ENCODE measurements at regions not wholly inside any gene's neighbourhood (a gene's known extent, or its start where the extent isn't known, plus 50 kb on each side); places are given as distances from the start of the nearest gene placed in this dataset.

- WGBS (ENCODE audit: insufficient coverage, insufficient replicate concordance, low lambda C conversion rate, missing lambda C conversion rate): 2% methylated on average over 4 of the region's 4 CpGs
- RAD21 ChIA-PET (ENCODE audit: unreplicated experiment): no interaction called here
- no peaks in the 10 kb centered on the region for H3K79me2 ChIP-seq (ENCODE audit: control insufficient read depth, insufficient read depth, low read length)
- DNase-seq (ENCODE audit: low read depth, low spot score) (no peak), FAIRE-seq (no peak), ATAC-seq (no peak)
- no peak for TF ChIP-seq RELB (IDR thresholded peaks at IDR 0.05; ENCODE audit: low read depth)
- no peak for TF ChIP-seq TARDBP (IDR thresholded peaks at IDR 0.05; ENCODE audit: borderline replicate concordance)
- TF ChIP-seq DPF2 (IDR thresholded peaks at IDR 0.05): no peak
- POLR2A ChIA-PET: no interaction called here
- no peak overlapping the region for H2AFZ ChIP-seq (ENCODE audit: control insufficient read depth, low read depth, low read length)
- no peaks in the 10 kb centered on the region for H4K20me1 ChIP-seq (ENCODE audit: control insufficient read depth, insufficient read depth)
- no peaks in the 10 kb centered on the region for H3K36me3 ChIP-seq (ENCODE audit: control insufficient read depth in 2 of 2, insufficient read depth in 2 of 2, low read length in 1 of 2)
- CTCF ChIA-PET: no interaction called here
- H3K27ac ChIP-seq (ENCODE audit: control insufficient read depth, insufficient read depth): no peak overlapping the region
- intact Hi-C loops (cut with micrococcal nuclease; ENCODE audit: unreplicated experiment): no loop called here
- no peaks in the 10 kb centered on the region for H3K9me3 ChIP-seq (replicated peaks; ENCODE audit: control insufficient read depth, insufficient read depth, low read length)
- BruUV-seq (replicated peaks): no TSS peak
- no peak overlapping the region for H3K9ac ChIP-seq (ENCODE audit: control insufficient read depth, insufficient read depth, low read length)
- no peak overlapping the region for H3K4me3 ChIP-seq
- in situ Hi-C loops (cut with MboI): no loop called here
- SMC1A ChIA-PET (ENCODE audit: uncharacterized antibody, unreplicated experiment): no interaction called here
- H3K27me3 ChIP-seq (replicated peaks in 1 of 2; ENCODE audit: control insufficient read depth in 2 of 2, insufficient read depth in 2 of 2, low read length in 1 of 2): no peaks in the 10 kb centered on the region
- H3K4me2 ChIP-seq (ENCODE audit: control insufficient read depth, insufficient read depth): no peak overlapping the region
- H3K4me1 ChIP-seq (ENCODE audit: control insufficient read depth, insufficient read depth, low read length): no peaks in the 10 kb centered on the region
Observed at GRCh38 chr9:30329431-30329830, 2055.0 kb upstream of the ACO1 start.

GRCh38 chr9:30348904-30349303, 2035.5 kb upstream of the ACO1 start:
- ChIA-PET RAD21 (ENCODE audit: unreplicated experiment) (no interaction called here), SMC1A (ENCODE audit: uncharacterized antibody, unreplicated experiment) (no interaction called here), CTCF (no interaction called here), POLR2A (no interaction called here)
- ATAC-seq (no peak), FAIRE-seq (no peak), DNase-seq (ENCODE audit: low read depth, low spot score) (no peak)
- Histone ChIP-seq H3K4me3 (no peak overlapping the region), H4K20me1 (ENCODE audit: control insufficient read depth, insufficient read depth) (no peaks in the 10 kb centered on the region), H3K79me2 (ENCODE audit: control insufficient read depth, insufficient read depth, low read length) (no peaks in the 10 kb centered on the region), H3K4me2 (ENCODE audit: control insufficient read depth, insufficient read depth) (no peak overlapping the region), H3K9ac (ENCODE audit: control insufficient read depth, insufficient read depth, low read length) (no peak overlapping the region), H3K27ac (ENCODE audit: control insufficient read depth, insufficient read depth) (no peak overlapping the region), H2AFZ (ENCODE audit: control insufficient read depth, low read depth, low read length) (no peak overlapping the region), H3K36me3 (ENCODE audit: control insufficient read depth in 2 of 2, insufficient read depth in 2 of 2, low read length in 1 of 2) (no peaks in the 10 kb centered on the region), H3K9me3 (replicated peaks; ENCODE audit: control insufficient read depth, insufficient read depth, low read length) (no peaks in the 10 kb centered on the region), H3K4me1 (ENCODE audit: control insufficient read depth, insufficient read depth, low read length) (no peaks in the 10 kb centered on the region), H3K27me3 (replicated peaks in 1 of 2; ENCODE audit: control insufficient read depth in 2 of 2, insufficient read depth in 2 of 2, low read length in 1 of 2) (no peaks in the 10 kb centered on the region)
- no TSS peak for BruUV-seq (replicated peaks)
- 39% methylated on average over 10 of the region's 15 CpGs for WGBS (ENCODE audit: insufficient coverage, insufficient replicate concordance, low lambda C conversion rate, missing lambda C conversion rate)
- intact Hi-C loops (cut with micrococcal nuclease; ENCODE audit: unreplicated experiment) (no loop called here), in situ Hi-C loops (cut with MboI) (no loop called here)
- TF ChIP-seq SMAD5 (IDR thresholded peaks at IDR 0.05; ENCODE audit: low read depth): no peak
